HS-5 (cell line): ENCODE measurements at regions not wholly inside any gene's neighbourhood (a gene's known extent, or its start where the extent isn't known, plus 50 kb on each side); places are given as distances from the start of the nearest gene placed in this dataset.
"Not testable (repeated sequence)": the region's sequence is repeated elsewhere in the genome, so short reads cannot be mapped to it uniquely, and the experiment has no call there.

Experiments used
- DNase-seq: peaks from one replicate; pipeline ENCODE4 v3.0.0-alpha.2; 2012; ENCODE audit warnings: low read depth

DNA sequence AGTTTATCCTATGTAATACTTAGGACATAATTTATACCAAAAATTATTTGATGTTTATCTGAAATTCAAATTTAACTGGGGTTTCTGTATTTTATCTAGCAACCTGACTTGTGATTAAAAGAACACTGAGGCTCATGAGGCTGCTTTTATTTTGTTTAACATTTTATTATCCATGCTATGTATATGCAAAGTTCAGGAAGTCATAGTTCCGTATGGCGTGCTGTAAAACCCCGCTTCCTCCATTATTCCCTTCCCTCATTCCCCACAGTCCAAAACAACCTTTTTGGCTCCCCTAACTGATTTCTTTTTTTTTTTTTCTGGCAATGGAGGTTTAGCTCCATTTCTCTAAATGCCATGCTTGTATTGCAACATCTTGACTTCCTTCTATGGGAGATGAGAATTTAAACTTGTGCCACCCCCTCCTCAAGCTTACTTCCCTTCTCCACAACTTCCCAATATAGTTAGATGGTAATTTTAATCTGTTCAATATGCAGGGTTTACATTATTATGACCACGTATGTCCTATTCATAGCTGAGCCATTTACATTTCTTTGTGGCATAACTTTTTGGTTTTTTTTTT, 138.0 kb upstream of the DNAH14 start:
- no peak for DNase-seq

DNA sequence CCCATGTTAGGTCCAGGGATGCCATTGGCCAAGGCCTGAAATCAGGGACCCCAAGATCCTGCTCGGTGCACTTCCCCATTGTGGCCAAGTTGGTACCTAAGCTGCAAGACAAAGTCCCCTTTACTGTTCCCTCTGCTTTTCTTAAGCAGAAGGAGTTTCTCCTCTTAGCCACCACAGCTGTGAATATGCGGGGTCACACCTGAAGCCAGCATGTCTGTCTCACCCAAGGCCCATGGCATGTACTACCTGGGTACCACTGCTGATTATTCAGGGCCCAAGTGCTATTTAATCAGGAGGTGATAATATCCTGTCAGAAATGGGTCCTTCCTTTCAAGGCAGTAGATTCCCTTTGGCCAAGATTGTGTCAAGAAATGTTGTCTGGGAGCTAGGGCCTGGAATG, 133.9 kb upstream of the DNAH14 start:
- no peak for DNase-seq

DNA sequence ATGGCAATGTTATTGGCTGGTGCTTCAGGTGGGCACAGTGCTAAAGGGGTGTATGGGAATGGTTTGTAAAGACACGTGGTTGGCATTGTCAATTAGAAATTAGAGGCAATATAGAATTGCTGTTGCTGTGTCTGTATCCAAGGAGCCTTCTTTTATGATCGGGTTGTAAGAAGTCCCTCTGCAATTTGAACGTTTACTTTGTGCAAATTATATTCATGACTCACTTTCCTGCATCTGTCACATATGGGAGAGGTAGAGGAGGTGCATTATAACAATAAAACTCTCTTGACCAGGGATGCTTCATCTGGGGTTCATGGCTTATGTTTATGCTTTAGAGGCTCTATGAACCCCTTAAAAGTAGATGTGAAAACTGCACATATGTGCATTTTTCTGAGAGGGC, 130.4 kb upstream of the DNAH14 start:
- DNase-seq, result no peak

DNA sequence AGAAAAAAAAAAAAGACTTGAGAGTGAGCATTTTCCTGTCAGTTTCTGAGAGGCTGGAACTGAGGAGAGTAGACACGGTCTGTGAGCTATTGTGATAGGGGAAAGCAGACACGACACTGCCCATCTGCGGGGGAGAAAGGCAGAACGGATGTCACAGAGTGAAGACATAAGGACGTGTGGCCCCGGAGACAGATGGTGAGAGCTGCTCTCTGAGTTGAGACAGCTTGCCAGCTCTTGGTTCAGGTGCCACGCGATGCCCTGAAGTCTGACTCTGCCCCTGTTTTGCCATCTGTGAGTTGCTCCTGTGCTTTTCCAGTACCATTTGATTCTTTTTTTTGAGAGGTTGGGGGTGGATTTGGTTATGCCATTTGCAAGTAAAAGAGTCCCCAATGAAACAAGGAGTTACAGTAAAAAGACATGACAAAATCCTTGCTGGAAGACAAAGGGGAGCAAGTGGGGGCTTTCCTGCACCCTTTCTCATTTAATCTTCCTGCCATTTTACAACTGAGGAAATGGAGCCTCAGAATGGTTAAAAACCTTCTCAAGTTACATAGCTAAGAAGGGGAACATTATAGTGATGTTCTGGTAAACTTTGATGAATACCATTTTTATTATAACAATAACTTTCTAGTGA, 128.9 kb upstream of the DNAH14 start:
- no peak for DNase-seq

DNA sequence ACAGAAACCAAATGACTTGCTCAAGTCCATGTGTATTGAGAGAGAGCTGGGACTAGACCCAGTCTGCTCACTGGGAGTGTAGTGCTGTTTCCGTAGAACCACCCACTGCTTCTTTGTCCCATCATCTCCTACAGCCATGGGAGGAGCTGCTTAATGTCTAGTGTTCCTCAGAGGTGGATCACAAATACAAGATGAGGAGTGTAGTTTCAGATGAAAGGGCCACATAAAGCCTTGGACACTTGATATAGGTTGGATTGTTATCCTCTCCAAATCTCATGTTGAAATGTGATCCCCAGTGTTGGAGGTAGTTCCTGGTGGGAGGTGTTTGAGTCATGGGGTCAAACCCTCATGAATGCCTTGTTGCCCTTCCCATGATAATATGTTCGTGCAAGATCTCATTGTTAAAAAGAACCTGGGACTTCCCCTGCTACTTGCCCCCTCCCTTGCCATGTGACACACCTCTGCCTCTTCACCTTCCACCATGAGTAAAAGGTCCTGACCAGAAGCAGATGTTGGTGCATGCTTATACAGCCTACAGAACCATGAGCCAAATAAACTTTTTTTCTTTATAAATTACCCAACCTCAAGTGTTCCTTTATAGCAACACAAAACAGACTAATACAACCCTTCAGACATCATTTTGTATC, 127.5 kb upstream of the DNAH14 start:
- DNase-seq, result no peak

DNA sequence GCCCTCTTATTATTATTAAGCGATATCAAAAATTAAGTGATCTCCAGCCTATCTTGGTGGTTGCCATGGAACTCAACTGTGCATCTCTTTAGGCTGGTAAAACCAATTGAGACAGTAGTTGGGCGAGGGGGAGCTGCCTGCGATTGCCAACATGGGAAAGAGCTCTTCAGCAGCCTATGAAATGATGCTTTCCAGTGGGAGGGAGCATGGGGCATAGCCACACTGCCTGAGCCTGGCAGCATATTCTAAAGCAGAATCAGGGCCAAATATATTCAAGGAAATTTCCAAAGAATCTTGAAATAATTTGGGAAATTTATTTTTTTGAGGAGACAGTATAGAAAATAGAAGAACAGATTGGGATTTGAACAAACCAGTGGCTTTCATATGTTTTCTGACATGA, 126.9 kb upstream of the DNAH14 start:
- no peak for DNase-seq

DNA sequence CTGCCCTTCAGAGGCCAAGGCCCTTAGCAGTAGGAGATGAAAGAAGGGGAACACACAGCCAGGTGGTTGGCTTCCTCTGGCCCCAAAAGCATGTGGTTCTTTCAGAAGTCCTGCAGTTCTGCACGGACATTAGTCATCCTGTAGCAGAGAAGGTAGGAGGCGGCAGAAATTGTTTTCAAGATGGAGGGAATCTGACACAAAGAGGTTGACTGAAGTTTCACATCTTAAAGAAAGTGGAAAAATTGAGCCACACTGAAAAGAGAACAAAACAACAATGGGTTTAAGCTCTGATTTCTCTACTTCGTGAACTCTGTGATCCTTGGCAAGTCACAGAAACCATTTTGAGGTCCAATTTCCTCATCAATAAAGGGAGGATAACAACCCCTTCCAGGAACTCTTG, 125.3 kb upstream of the DNAH14 start:
- DNase-seq, result no peak

DNA sequence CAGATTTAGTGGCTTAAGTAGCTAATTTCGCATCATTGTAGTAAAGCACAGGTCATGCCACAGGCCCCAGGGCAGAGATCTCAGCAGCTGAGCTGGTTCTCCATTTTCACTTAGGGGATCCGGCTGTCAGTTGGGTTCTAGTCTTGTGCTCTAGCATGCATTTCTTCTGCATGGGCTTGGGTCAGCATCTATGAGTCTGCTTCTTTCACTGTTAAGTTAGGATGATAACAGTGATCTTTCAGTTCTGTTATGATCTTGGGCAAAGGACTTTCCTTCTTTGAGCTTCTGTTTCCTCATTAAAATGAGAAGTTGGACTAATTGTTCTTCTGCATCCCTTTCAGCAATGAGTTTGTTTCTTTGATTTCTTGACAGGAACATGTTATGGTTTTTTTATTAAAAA, 123.6 kb upstream of the DNAH14 start:
- no peak for DNase-seq

DNA sequence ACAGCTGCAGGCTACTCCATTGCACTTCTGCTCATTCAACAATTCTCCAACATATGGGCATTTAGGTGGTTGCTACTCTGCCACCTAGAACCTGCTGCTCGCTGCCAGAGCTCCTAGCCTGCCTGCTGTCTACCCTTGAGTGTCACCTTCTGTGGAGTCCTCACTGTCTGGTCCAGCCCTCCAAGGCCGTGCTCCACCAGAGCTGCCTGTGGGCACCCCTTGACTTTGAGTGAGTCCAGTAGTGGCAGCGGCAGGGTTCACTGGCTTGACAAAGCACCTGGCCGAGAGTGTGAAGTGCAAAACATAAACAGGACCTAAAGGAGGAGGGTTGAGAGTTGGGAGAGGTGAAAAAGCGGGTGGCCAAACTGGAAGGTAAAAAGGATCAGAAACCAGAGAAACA, 120.3 kb upstream of the DNAH14 start:
- no peak for DNase-seq

DNA sequence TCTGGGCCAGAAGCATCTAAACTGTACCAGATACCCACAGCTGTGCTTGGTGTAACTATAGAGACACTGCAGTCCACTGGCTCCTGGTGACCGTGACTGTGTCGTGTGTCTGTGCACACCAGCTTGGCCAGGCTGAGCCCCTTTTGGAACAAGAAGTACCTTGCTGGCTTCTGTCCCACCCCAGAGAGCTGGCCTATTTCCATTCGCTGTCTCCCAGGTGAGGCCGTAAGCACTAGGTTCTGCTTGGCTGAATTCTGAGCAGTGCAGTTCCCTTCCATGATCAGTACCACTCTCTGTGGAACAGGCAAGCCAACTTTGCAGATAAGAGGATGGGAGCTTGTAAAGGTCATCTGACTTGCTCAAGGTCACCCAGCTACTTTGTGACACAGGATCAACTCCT, 119.9 kb upstream of the DNAH14 start:
- no peak for DNase-seq

DNA sequence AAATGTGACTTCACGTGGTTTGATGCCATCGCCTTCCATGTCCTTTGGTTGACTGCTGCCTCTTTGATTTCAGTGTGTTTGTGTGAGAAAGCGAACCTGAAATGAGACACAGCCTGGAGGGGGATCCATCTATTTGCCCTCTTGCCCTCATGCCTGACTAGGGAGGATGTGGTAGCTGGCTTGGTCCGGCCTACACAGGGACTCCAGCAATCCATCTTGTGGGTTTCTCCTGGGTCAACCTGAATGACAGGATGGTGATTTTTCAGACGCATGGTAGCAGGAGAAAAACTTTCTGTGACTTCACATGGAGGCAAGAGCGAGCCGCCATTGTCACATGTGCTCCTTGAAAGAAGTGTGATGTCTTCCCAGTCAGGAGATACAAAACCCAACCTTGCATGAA, 117.9 kb upstream of the DNAH14 start:
- no peak for DNase-seq

DNA sequence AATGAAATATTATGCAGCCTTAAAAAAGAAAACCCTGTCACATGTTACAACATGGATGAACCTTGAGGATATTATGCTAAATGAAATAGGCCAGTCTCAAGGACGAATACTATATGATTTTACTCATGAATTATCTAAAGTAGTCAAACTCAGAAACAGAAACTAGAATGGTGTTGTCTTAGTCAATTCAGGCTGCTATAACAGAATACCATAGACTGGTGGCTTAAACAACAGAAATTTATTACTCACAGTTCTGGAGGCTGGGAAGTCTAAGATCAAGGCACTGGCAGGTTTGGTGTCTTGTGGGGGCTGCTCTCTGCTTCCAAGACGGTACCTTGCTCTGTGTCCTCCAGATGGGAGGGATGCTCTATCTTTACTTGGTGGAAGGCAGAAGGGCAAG, 113.8 kb upstream of the DNAH14 start:
- no peak for DNase-seq

DNA sequence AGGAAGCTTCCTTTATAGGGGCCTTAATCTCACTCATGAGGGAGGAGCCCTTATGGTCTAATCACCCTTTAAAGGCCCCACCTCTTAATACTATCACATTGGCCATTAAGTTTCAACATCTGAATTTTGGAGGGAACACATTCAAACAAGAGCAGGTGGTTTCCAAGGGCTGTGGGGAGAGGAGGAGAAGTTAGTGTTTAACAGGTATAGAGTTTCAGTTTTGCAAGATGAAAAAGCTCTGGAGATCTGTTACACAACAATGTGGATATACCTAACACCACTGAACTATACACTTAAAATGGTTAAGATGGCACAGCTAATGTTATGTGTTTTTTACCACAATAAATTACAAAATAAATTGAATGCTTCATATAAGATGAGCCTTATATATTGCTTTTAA, 113.4 kb upstream of the DNAH14 start:
- DNase-seq, result no peak

DNA sequence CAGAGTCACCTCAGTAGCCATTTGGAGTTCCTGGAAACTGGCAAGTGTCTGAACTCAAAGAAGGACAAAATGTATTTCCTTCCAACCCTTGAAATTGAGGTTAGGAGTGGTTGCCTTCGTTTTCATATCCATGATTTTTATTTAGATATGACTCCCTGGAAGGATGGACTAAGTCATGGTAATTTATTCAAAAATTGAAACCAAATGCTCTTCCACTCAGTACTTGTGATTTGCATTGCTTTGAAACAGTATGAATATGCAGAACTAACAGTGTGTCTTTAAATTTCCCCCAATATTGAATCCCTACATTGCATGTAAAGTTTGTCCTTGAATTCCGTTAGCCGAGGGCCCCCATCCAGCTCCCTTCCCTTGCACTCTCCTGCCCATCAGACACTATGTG, 112.1 kb upstream of the DNAH14 start:
- no peak for DNase-seq

DNA sequence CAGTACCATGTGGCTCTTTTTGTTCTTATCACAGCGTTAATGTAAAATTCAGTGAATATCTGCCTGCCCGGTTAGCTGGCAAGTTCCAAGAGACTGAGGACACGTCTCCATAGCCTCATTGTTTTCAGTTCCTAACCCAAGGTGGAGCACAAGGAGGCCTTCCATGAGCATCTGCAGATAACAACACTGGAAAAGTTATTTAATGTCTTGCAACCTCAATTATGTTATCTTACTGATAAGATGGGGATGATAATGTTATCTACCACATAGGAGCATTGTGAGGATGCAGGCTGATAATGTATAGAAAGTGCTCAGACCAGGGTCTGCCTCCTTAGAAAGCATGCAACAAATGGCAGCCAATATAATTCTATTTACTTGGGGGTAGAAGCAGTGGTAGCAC, 109.6 kb upstream of the DNAH14 start:
- DNase-seq, result no peak

DNA sequence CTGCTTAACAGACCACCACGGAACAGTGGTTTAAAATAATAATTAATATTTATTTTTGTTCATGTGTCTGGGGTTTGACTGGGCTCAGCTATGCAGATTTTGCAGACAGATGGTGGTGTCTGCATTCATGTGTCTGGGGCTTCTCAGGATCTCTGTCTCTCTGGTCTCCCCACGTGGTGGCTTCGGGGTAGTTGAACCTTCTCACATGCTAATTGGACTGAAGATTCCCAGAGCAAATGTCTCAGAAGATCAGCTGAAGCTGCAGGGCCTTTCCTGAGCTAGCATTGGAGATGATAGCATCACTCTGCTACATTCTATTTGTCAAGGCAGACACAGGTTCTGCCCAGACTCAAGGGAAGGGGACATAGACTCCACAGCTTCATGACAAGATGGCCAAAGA, 109.1 kb upstream of the DNAH14 start:
- DNase-seq, result no peak

DNA sequence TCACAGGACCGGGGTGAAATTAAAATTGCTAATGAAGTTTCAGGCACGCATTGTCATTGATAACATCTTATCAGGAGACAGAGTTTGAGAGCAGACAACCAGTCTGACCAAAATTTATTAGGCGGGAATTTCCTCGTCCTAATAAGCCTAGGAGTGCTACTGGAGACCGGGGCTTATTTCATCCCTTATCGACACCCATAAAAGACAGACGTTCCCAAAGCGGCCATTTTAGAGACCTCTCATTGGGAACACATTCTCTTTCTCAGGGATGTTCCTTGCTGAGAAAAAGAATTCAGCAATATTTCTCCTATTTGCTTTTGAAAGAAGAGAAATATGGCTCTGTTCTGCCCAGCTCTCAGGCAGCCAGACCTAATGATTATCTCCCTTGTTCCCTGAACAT, 107.7 kb upstream of the DNAH14 start:
- DNase-seq, result not testable (repeated sequence)

DNA sequence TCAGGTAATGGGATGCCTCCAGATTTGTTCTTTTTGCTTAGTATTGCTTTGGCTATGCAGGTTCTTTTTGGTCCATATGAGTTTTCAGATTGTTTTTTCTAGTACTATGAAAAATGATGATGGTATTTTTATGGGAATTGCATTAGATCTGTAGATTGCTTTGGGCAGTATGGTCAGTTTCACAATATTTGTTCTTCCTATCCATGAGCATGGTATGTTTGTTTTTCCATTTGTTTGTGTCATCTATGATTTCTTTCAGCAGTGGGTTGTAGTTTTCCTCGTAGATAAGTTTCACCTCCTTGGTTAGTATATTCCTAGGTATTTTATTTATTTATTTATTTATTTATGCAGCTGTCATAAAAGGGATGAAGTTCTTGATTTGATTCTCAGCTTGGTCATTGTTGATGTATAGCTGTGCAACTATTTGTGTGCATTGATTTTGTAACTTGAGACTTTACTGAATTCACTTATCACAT, 103.9 kb upstream of the DNAH14 start:
- no peak for DNase-seq

DNA sequence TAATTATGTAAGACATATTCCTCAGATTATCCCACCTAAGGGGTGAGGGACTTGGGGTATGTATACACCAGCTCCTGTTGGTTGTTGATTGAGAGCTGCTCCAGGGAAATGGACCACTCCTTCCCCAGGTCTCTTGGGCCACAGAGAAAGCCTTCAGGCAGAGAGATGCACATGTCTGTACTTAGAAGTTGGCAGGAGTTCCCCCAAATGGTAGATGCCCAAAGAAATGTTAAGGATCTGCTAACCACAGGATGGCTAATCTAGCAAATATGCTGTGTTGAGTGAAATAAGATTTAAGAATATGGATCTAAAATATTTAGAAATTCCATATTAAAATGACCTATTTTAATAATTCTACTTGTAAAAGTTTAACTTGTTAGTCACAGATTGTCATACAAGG, 100.8 kb upstream of the DNAH14 start:
- DNase-seq, result peak; percentile 8

DNA sequence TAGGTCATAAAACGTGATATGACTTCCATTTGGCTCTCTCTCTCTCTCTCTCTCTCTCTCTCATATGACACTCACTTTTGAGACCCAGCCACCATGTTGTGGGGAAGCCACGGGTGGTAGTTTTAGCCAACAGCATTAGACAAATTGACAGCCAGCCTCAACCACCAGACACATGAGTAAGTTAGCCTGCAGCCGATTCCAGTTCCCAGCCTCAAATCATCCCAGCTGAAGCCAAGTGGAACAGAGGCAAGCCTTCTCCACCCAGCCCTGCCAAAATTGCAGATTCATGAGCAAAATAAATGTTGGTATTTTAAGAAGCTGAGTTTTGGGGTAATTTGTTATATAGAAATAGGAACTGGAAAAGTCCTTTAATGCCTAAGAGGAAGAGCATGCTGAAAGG, 98.0 kb upstream of the DNAH14 start:
- DNase-seq, result no peak

DNA sequence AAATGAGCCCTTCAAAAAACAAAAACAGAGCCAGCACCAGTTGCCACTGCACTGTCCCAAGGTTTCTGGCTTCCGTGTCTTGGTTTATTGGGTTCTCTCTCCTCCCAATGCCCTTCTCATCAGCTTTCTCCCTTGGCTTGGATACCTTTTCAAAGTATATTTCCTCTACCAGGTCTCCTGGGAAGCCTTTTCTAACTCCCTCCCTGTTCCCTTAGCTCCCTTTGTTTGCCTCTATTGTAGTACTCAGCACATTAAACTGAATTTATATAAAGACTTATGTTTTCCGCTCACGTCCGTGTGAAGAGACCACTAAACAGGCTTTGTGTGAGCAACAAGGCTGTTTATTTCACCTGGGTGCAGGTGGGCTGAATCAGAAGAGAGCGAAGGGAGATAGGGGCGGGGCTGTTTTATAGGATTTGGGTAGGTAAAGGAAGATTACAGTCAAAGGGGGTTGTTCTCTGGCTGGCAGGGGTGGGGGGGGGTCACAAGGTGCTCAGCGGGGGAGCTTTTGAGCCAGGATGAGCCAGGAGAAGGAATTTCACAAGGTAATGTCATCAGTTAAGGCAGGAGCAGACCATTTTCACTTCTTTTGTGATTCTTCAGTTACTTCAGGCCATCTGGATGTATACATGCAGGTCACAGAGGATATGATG, 89.7 kb upstream of the DNAH14 start:
- not testable (repeated sequence) for DNase-seq

DNA sequence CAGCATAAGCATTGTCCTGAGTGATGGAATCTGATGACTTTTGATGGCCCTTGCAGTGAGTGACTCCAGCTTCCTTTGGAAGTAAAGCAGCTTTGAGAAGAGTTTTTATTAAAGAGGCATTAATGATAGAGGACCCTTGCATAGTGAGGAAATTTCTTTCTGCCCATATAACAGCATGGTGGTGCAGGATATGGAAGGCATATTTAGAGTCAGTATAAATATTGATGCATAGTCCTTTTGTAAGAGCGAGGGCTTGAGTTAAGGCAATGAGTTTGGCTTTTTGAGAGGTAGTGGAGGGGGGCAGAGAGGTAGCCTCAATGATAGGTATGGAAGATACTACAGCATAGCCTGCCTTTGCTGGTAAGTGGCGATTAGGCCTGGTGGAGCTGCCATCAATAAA, 87.7 kb upstream of the DNAH14 start:
- not testable (repeated sequence) for DNase-seq
